SU-DHL-6 (cell line): ENCODE measurements at regions not wholly inside any gene's neighbourhood (a gene's known extent, or its start where the extent isn't known, plus 50 kb on each side); places are given as distances from the start of the nearest gene placed in this dataset.

Experiments
- H2AFZ ChIP-seq: fragments of 200-600 bp; sonication (generic); 2 replicates; pipeline ENCODE4 v1.6.1; 2014; ENCODE audit warnings: low read depth, mild to moderate bottlenecking, moderate library complexity, mixed read lengths, antibody characterized with exemption, low read length; ENCODE audit not compliant: severe bottlenecking
- H3F3A ChIP-seq: fragments of 200-600 bp; shearing (Covaris generic); 2 replicates; pipeline ENCODE4 v1.6.0; 2016; ENCODE audit warnings: antibody characterized with exemption, mild to moderate bottlenecking; ENCODE audit not compliant: insufficient read depth
- H3K27ac ChIP-seq: fragments of 200-600 bp; sonication (generic); 2 replicates; pipeline ENCODE4 v1.5.1; 2016; ENCODE audit warnings: low read depth, mild to moderate bottlenecking, low read length, moderate library complexity, mixed read lengths
- H3K27me3 ChIP-seq: fragments of 200-600 bp; sonication (generic), shearing (Covaris generic); 2 replicates; pipeline ENCODE4 v1.6.0; 2014; ENCODE audit warnings: mild to moderate bottlenecking, low read length
- H3K36me3 ChIP-seq: fragments of 200-600 bp; sonication (generic); 2 replicates; pipeline ENCODE4 v1.6.1; 2014; ENCODE audit warnings: mild to moderate bottlenecking, low read length, mixed read lengths
- H3K4me2 ChIP-seq: fragments of 300-600, 200-600 bp; shearing (Covaris generic), sonication (generic); 2 replicates; pipeline ENCODE4 v1.6.0; 2014; ENCODE audit warnings: low read length, low read depth, mild to moderate bottlenecking; ENCODE audit not compliant: poor library complexity, severe bottlenecking
- H3K4me3 ChIP-seq: fragments of 200-600 bp; sonication (generic); 2 replicates; pipeline ENCODE4 v1.5.1; 2014; ENCODE audit warnings: antibody characterized with exemption, low read length, mild to moderate bottlenecking, mixed read lengths; ENCODE audit not compliant: insufficient read depth, poor library complexity, severe bottlenecking
- H3K79me2 ChIP-seq: fragments of 200-600 bp; sonication (generic); 2 replicates; pipeline ENCODE4 v1.6.1; 2014; ENCODE audit warnings: mild to moderate bottlenecking, low read length, moderate library complexity; ENCODE audit not compliant: insufficient read depth
- H3K9ac ChIP-seq: fragments of 200-600 bp; sonication (generic); 2 replicates; pipeline ENCODE4 v1.7.0; 2014; ENCODE audit warnings: mild to moderate bottlenecking, low read length
- H3K9me2 ChIP-seq: fragments of 200-600 bp; sonication (generic); replicated peaks from 2 replicates; pipeline ENCODE4 v1.6.1; 2014; ENCODE audit warnings: low read length; ENCODE audit not compliant: insufficient read depth
- H3K9me3 ChIP-seq: fragments of 200-600 bp; sonication (generic); 2 replicates; pipeline ENCODE4 v1.6.1; 2014; ENCODE audit warnings: low read length, mixed read lengths; ENCODE audit not compliant: insufficient read depth
- H4K20me1 ChIP-seq: fragments of 200-600 bp; sonication (generic); 2 replicates; pipeline ENCODE4 v1.6.1; 2014; ENCODE audit warnings: low read depth, mild to moderate bottlenecking, antibody characterized with exemption, low read length, moderate library complexity, mixed read lengths
- CTCF ChIP-seq: fragments of 200-600 bp; sonication (generic); IDR thresholded peaks from one replicate; pipeline ENCODE4 v1.5.1; 2017; ENCODE audit warnings: antibody characterized with exemption, mild to moderate bottlenecking, low read length, moderate library complexity; ENCODE audit not compliant: insufficient read depth, poor library complexity, severe bottlenecking
- EZH2phosphoT487 ChIP-seq: fragments of 200-600 bp; sonication (generic), shearing (Covaris generic); conservative IDR thresholded peaks from 2 replicates; pipeline ENCODE4 v1.6.1; 2018; ENCODE audit warnings: mild to moderate bottlenecking, antibody characterized with exemption, low read length, moderate library complexity, mixed read lengths

- H3F3A ChIP-seq: no peaks in the 10 kb centered on the region
These were observed 85.3 kb upstream of the HK2 start for GRCh38 chr2:74748665-74749064.

GRCh38 chr2:74749432-74749831, 84.5 kb upstream of the HK2 start:
- TF ChIP-seq EZH2phosphoT487 (no peak), CTCF (no peak)

More at GRCh38 chr2:74748665-74749064, 85.3 kb upstream of the HK2 start:
- TF ChIP-seq EZH2phosphoT487: no peak
- no peak for TF ChIP-seq CTCF
- Histone ChIP-seq H4K20me1 (no peaks in the 10 kb centered on the region), H3K4me2 (no peak overlapping the region), H3K27ac (no peak overlapping the region), H3K36me3 (no peaks in the 10 kb centered on the region), H3K4me3 (no peak overlapping the region), H3K79me2 (no peaks in the 10 kb centered on the region), H3K9me3 (no peaks in the 10 kb centered on the region), H3K9ac (no peak overlapping the region), H3K9me2 (no peaks in the 10 kb centered on the region), H2AFZ (no peak overlapping the region), H3K27me3 (no peaks in the 10 kb centered on the region)

GRCh38 chr2:74751981-74752851, 81.7 kb upstream of the HK2 start:
- no peaks in the 10 kb centered on the region for H3K9me2 ChIP-seq
- no peak for TF ChIP-seq EZH2phosphoT487
- no peak for TF ChIP-seq CTCF
- no peaks in the 10 kb centered on the region for H3F3A ChIP-seq
- H4K20me1 ChIP-seq: no peaks in the 10 kb centered on the region
- H3K9ac ChIP-seq: no peak overlapping the region
- no peak overlapping the region for H2AFZ ChIP-seq
- H3K27me3 ChIP-seq: no peaks in the 10 kb centered on the region
- H3K9me3 ChIP-seq: no peaks in the 10 kb centered on the region
- H3K27ac ChIP-seq: no peak overlapping the region
- H3K36me3 ChIP-seq: no peaks in the 10 kb centered on the region
- no peak overlapping the region for H3K4me3 ChIP-seq
- H3K79me2 ChIP-seq: no peaks in the 10 kb centered on the region
- no peak overlapping the region for H3K4me2 ChIP-seq

More at GRCh38 chr2:74749432-74749831, 84.5 kb upstream of the HK2 start:
- Histone ChIP-seq H3K9me2 (no peaks in the 10 kb centered on the region), H4K20me1 (no peaks in the 10 kb centered on the region), H3K9me3 (no peaks in the 10 kb centered on the region), H3F3A (no peaks in the 10 kb centered on the region), H3K36me3 (no peaks in the 10 kb centered on the region), H3K27ac (no peak overlapping the region), H3K79me2 (no peaks in the 10 kb centered on the region), H3K4me3 (no peak overlapping the region), H3K9ac (no peak overlapping the region), H3K4me2 (no peak overlapping the region), H2AFZ (no peak overlapping the region), H3K27me3 (no peaks in the 10 kb centered on the region)
